SK-N-SH treated with all-trans-retinoic acid at 6 μM for 48 hours (cell line): ENCODE measurements at regions not wholly inside any gene's neighbourhood (a gene's known extent, or its start where the extent isn't known, plus 50 kb on each side); places are given as distances from the start of the nearest gene placed in this dataset.

Experiments
- ATAC-seq: fragments of 200-7000 bp; cut with Tn5 transposase; 3 replicates; pipeline ENCODE4 v1.9.1; 2020; ENCODE audit warnings: mild to moderate bottlenecking, moderate library complexity
- BACH2 ChIP-seq: fragments of 250-450 bp; sonication (Bioruptor Pico); IDR thresholded peaks from 2 replicates; pipeline ENCODE4 v1.9.0; 2021; ENCODE audit warnings: mild to moderate bottlenecking, borderline replicate concordance
- CREB5 ChIP-seq: fragments of 250-450 bp; sonication (Bioruptor Pico); IDR thresholded peaks from 2 replicates; pipeline ENCODE4 v1.5.1; 2020; ENCODE audit warnings: low read depth, mild to moderate bottlenecking, moderate library complexity
- CSDC2 ChIP-seq: fragments of 250-450 bp; sonication (Bioruptor Pico); IDR thresholded peaks from 2 replicates; pipeline ENCODE4 v1.5.0; 2020; ENCODE audit warnings: mild to moderate bottlenecking, moderate library complexity
- ESRRG ChIP-seq: fragments of 250-450 bp; sonication (Bioruptor Pico); IDR thresholded peaks from 2 replicates; pipeline ENCODE4 v1.6.1; 2021; ENCODE audit warnings: mild to moderate bottlenecking
- GLIS3 ChIP-seq: fragments of 250-450 bp; sonication (Bioruptor Pico); IDR thresholded peaks from 2 replicates; pipeline ENCODE4 v1.5.0; 2020; ENCODE audit warnings: mild to moderate bottlenecking, moderate library complexity
- ISL1 ChIP-seq: fragments of 250-450 bp; sonication (Bioruptor Pico); IDR thresholded peaks from 2 replicates; pipeline ENCODE4 v2.1.2; 2022; ENCODE audit warnings: mild to moderate bottlenecking, moderate library complexity
- PPARA ChIP-seq: fragments of 250-450 bp; sonication (Bioruptor Pico); IDR thresholded peaks from 2 replicates; pipeline ENCODE4 v1.5.0; 2020; ENCODE audit warnings: mild to moderate bottlenecking, borderline replicate concordance
- RARB ChIP-seq: fragments of 250-450 bp; sonication (Bioruptor Pico); IDR thresholded peaks from 2 replicates; pipeline ENCODE4 v1.8.0; 2021; ENCODE audit warnings: mild to moderate bottlenecking, moderate library complexity
- TOX ChIP-seq: fragments of 250-450 bp; sonication (Bioruptor Pico); IDR thresholded peaks from 2 replicates; pipeline ENCODE4 v1.8.0; 2021; ENCODE audit warnings: mild to moderate bottlenecking, moderate library complexity, borderline replicate concordance
- ZC3H10 ChIP-seq: fragments of 250-450 bp; sonication (Bioruptor Pico); IDR thresholded peaks from 2 replicates; pipeline ENCODE4 v1.5.1; 2021; ENCODE audit warnings: mild to moderate bottlenecking, moderate library complexity
- ZFP3 ChIP-seq: fragments of 250-450 bp; sonication (Bioruptor Pico); IDR thresholded peaks from 2 replicates; pipeline ENCODE4 v1.5.0; 2020; ENCODE audit warnings: mild to moderate bottlenecking, moderate library complexity
- ZFP30 ChIP-seq: fragments of 450-650 bp; formaldehyde crosslinking; IDR thresholded peaks from 2 replicates; pipeline ENCODE4 v1.5.0; 2022; ENCODE audit warnings: mild to moderate bottlenecking, moderate library complexity
- ZNF565 ChIP-seq: fragments of 450-650 bp; formaldehyde crosslinking; conservative IDR thresholded peaks from 2 replicates; pipeline ENCODE4 v1.5.0; 2020; ENCODE audit warnings: low read depth, mild to moderate bottlenecking, moderate library complexity
- ZNF70 ChIP-seq: fragments of 450-650 bp; formaldehyde crosslinking; IDR thresholded peaks from 2 replicates; pipeline ENCODE4 v1.5.0; 2020; ENCODE audit warnings: mild to moderate bottlenecking, moderate library complexity
- ZNF8 ChIP-seq: fragments of 450-650 bp; formaldehyde crosslinking; IDR thresholded peaks from 2 replicates; pipeline ENCODE4 v1.5.0; 2020; ENCODE audit warnings: mild to moderate bottlenecking, moderate library complexity
- TF ChIP-seq, protein P1 (sequence below): fragments of 250-450 bp; sonication (Bioruptor Pico); IDR thresholded peaks from 2 replicates; pipeline ENCODE4 v1.5.1; 2021; ENCODE audit warnings: mild to moderate bottlenecking, moderate library complexity
- TF ChIP-seq, protein P2 (sequence below): fragments of 250-450 bp; sonication (Bioruptor Pico); IDR thresholded peaks from 2 replicates; pipeline ENCODE4 v1.8.0; 2021; ENCODE audit warnings: low read depth, mild to moderate bottlenecking, moderate library complexity, borderline replicate concordance
- TF ChIP-seq, protein P3 (sequence below): fragments of 250-450 bp; sonication (Bioruptor Pico); IDR thresholded peaks from 2 replicates; pipeline ENCODE4 v1.8.0; 2020; ENCODE audit warnings: mild to moderate bottlenecking, moderate library complexity, borderline replicate concordance
- TF ChIP-seq, protein P4 (sequence below): fragments of 250-450 bp; sonication (Bioruptor Pico); IDR thresholded peaks from 2 replicates; pipeline ENCODE4 v1.5.0; 2020; ENCODE audit warnings: mild to moderate bottlenecking, moderate library complexity

GRCh38 chr17:79501910-79502309, 108.9 kb downstream of the RBFOX3 start:
- no peak for ATAC-seq

DNA sequence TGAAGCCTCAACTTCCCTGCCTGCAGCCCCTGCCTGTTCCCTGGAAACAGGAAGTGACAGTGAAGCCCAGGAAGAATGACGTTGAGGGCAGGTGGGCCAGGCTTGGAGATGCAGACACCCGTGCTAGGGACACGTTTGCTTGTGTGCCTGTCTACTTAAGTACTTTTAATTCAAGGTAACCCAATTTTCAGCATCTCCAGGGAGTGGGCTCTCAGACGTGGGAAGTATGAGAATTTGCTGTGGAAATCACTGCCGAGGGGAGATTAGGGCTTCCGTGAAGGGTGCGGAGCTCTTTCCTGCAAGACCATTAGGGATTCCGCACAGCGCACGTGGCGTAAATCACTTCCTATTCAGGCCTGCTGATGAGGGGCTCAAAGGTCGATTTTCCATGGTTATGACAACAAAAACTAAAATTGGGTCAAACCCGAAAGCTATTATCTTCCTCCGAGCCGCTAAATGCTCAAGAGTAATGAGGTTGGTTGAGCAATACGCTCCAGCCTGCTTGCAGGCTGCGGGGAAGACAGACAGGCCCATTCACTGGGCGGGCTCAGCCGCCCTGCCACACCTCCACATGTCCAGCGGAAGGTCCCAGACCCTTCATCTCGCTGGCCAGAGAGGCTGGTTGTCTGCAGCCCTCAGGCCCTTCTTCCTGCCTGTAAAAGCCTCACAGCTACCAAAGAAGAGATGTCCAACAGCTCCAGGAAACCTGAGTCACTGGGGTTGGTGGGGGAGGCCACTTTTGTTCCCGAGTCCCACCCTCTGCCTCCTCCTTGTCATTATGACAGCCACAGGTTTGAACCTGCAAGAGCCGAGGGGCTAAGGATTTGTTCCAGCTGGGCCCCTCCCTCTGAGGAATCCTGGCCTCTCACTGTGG, 109.9 kb downstream of the RBFOX3 start:
- TF ChIP-seq ZC3H10 (no peak), RARB (CRISPR knock-in tag) (no peak), PPARA (no peak), BACH2 (CRISPR knock-in tag) (no peak), ZFP30 (no peak), CSDC2 (CRISPR knock-in tag) (no peak), ZNF70 (CRISPR knock-in tag) (no peak), CREB5 (CRISPR knock-in tag) (no peak), GLIS3 (no peak), TOX (CRISPR knock-in tag) (no peak), ZFP3 (CRISPR knock-in tag) (no peak), ZNF8 (CRISPR knock-in tag) (no peak)
- TF ChIP-seq, protein P1, sequence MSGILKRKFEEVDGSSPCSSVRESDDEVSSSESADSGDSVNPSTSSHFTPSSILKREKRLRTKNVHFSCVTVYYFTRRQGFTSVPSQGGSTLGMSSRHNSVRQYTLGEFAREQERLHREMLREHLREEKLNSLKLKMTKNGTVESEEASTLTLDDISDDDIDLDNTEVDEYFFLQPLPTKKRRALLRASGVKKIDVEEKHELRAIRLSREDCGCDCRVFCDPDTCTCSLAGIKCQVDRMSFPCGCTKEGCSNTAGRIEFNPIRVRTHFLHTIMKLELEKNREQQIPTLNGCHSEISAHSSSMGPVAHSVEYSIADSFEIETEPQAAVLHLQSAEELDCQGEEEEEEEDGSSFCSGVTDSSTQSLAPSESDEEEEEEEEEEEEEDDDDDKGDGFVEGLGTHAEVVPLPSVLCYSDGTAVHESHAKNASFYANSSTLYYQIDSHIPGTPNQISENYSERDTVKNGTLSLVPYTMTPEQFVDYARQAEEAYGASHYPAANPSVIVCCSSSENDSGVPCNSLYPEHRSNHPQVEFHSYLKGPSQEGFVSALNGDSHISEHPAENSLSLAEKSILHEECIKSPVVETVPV: no peak
- TF ChIP-seq, protein P2, sequence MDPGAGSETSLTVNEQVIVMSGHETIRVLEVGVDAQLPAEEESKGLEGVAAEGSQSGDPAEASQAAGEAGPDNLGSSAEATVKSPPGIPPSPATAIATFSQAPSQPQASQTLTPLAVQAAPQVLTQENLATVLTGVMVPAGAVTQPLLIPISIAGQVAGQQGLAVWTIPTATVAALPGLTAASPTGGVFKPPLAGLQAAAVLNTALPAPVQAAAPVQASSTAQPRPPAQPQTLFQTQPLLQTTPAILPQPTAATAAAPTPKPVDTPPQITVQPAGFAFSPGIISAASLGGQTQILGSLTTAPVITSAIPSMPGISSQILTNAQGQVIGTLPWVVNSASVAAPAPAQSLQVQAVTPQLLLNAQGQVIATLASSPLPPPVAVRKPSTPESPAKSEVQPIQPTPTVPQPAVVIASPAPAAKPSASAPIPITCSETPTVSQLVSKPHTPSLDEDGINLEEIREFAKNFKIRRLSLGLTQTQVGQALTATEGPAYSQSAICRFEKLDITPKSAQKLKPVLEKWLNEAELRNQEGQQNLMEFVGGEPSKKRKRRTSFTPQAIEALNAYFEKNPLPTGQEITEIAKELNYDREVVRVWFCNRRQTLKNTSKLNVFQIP: no peak
- TF ChIP-seq, protein P3, sequence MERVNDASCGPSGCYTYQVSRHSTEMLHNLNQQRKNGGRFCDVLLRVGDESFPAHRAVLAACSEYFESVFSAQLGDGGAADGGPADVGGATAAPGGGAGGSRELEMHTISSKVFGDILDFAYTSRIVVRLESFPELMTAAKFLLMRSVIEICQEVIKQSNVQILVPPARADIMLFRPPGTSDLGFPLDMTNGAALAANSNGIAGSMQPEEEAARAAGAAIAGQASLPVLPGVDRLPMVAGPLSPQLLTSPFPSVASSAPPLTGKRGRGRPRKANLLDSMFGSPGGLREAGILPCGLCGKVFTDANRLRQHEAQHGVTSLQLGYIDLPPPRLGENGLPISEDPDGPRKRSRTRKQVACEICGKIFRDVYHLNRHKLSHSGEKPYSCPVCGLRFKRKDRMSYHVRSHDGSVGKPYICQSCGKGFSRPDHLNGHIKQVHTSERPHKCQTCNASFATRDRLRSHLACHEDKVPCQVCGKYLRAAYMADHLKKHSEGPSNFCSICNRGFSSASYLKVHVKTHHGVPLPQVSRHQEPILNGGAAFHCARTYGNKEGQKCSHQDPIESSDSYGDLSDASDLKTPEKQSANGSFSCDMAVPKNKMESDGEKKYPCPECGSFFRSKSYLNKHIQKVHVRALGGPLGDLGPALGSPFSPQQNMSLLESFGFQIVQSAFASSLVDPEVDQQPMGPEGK (CRISPR knock-in tag): no peak
- TF ChIP-seq, all 23 proteins: peak for 0
- ATAC-seq: no peak

More at GRCh38 chr17:79501910-79502309, 108.9 kb downstream of the RBFOX3 start:
- TF ChIP-seq ZNF565 (CRISPR knock-in tag): no peak
- TF ChIP-seq, all 23 proteins: peak for 0

DNA sequence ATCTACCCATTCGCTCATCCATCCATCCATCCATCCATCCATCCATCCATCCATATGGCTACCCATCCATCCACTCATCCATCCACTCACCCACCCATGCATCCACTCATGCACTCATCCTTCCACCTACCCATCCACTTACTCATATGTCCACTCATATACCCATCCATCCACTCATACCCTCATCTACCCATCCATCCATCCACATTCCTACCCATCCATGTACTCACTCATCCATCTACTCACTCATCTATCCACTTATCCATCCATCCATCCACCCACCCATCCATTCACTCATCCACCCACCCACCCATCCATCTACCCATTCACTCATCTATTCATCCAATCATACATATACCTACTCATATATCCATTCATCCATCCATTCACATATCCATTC, 112.0 kb downstream of the RBFOX3 start:
- no peak for ATAC-seq
- TF ChIP-seq PPARA: no peak
- TF ChIP-seq, protein P1: no peak
- TF ChIP-seq CREB5 (CRISPR knock-in tag): no peak
- TF ChIP-seq ESRRG (CRISPR knock-in tag): no peak
- TF ChIP-seq, protein P2: no peak
- no peak for TF ChIP-seq ZNF70 (CRISPR knock-in tag)
- TF ChIP-seq ISL1: no peak
- TF ChIP-seq TOX (CRISPR knock-in tag): no peak
- TF ChIP-seq ZC3H10: no peak
- TF ChIP-seq, protein P4, sequence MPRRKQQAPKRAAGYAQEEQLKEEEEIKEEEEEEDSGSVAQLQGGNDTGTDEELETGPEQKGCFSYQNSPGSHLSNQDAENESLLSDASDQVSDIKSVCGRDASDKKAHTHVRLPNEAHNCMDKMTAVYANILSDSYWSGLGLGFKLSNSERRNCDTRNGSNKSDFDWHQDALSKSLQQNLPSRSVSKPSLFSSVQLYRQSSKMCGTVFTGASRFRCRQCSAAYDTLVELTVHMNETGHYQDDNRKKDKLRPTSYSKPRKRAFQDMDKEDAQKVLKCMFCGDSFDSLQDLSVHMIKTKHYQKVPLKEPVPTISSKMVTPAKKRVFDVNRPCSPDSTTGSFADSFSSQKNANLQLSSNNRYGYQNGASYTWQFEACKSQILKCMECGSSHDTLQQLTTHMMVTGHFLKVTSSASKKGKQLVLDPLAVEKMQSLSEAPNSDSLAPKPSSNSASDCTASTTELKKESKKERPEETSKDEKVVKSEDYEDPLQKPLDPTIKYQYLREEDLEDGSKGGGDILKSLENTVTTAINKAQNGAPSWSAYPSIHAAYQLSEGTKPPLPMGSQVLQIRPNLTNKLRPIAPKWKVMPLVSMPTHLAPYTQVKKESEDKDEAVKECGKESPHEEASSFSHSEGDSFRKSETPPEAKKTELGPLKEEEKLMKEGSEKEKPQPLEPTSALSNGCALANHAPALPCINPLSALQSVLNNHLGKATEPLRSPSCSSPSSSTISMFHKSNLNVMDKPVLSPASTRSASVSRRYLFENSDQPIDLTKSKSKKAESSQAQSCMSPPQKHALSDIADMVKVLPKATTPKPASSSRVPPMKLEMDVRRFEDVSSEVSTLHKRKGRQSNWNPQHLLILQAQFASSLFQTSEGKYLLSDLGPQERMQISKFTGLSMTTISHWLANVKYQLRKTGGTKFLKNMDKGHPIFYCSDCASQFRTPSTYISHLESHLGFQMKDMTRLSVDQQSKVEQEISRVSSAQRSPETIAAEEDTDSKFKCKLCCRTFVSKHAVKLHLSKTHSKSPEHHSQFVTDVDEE (CRISPR knock-in tag): no peak
- TF ChIP-seq ZFP3 (CRISPR knock-in tag): no peak
- TF ChIP-seq RARB (CRISPR knock-in tag): no peak
- TF ChIP-seq GLIS3: no peak
